Fibroblast of skin of right quadriceps (primary cell): ENCODE measurements at regions not wholly inside any gene's neighbourhood (a gene's known extent, or its start where the extent isn't known, plus 50 kb on each side); places are given as distances from the start of the nearest gene placed in this dataset.
A peak's percentile ranks its signal among the peaks of the same experiment; 100 is the strongest.

Experiments
- DNase-seq: peaks from one replicate; pipeline ENCODE4 v3.0.0-alpha.2; 2013

GRCh38 chr4:137664046-137664387 lies 131.7 kb upstream of the PCDH18 start:
- DNase-seq = peak; percentile 98

- no peak for DNase-seq
Measured at GRCh38 chr4:137663251-137664045, 131.2 kb upstream of the PCDH18 start.

GRCh38 chr4:137661693-137662092 lies 129.4 kb upstream of the PCDH18 start:
- no peak for DNase-seq

GRCh38 chr4:137660211-137660610 lies 127.9 kb upstream of the PCDH18 start:
- DNase-seq = peak; percentile 52

GRCh38 chr4:137659431-137659830 lies 127.1 kb upstream of the PCDH18 start:
- DNase-seq = peak; percentile 89

GRCh38 chr4:137656661-137657060 lies 124.4 kb upstream of the PCDH18 start:
- no peak for DNase-seq

- no peak for DNase-seq
Measured at GRCh38 chr4:137655302-137655701, 123.0 kb upstream of the PCDH18 start.

- peak; percentile 73 for DNase-seq
Measured at GRCh38 chr4:137651128-137651527, 118.8 kb upstream of the PCDH18 start.

- no peak for DNase-seq
Measured at GRCh38 chr4:137649711-137650450, 117.6 kb upstream of the PCDH18 start.

- no peak for DNase-seq
Measured at GRCh38 chr4:137648531-137648930, 116.2 kb upstream of the PCDH18 start.

- no peak for DNase-seq
Measured at GRCh38 chr4:137647375-137647774, 115.1 kb upstream of the PCDH18 start.

- DNase-seq = no peak
Measured at GRCh38 chr4:137644201-137644600, 111.9 kb upstream of the PCDH18 start.

- DNase-seq = peak; percentile 48
Measured at GRCh38 chr4:137641544-137641943, 109.2 kb upstream of the PCDH18 start.

GRCh38 chr4:137640838-137641158 lies 108.5 kb upstream of the PCDH18 start:
- no peak for DNase-seq

- DNase-seq = no peak
Measured at GRCh38 chr4:137640156-137640837, 108.0 kb upstream of the PCDH18 start.

GRCh38 chr4:137638934-137639333 lies 106.6 kb upstream of the PCDH18 start:
- DNase-seq = no peak

GRCh38 chr4:137635601-137636000 lies 103.3 kb upstream of the PCDH18 start:
- peak; percentile 26 for DNase-seq

- peak; percentile 50 for DNase-seq
Measured at GRCh38 chr4:137635108-137635507, 102.8 kb upstream of the PCDH18 start.

- no peak for DNase-seq
Measured at GRCh38 chr4:137632842-137633241, 100.5 kb upstream of the PCDH18 start.

GRCh38 chr4:137631605-137632004 lies 99.3 kb upstream of the PCDH18 start:
- DNase-seq = no peak

- DNase-seq = no peak
Measured at GRCh38 chr4:137630252-137630651, 98.0 kb upstream of the PCDH18 start.

GRCh38 chr4:137627739-137628460 lies 95.6 kb upstream of the PCDH18 start:
- DNase-seq = peak; percentile 22
